ENCODE measurements at regions not wholly inside any gene's neighbourhood (a gene's known extent, or its start where the extent isn't known, plus 50 kb on each side); places are given as distances from the start of the nearest gene placed in this dataset.

DNA sequence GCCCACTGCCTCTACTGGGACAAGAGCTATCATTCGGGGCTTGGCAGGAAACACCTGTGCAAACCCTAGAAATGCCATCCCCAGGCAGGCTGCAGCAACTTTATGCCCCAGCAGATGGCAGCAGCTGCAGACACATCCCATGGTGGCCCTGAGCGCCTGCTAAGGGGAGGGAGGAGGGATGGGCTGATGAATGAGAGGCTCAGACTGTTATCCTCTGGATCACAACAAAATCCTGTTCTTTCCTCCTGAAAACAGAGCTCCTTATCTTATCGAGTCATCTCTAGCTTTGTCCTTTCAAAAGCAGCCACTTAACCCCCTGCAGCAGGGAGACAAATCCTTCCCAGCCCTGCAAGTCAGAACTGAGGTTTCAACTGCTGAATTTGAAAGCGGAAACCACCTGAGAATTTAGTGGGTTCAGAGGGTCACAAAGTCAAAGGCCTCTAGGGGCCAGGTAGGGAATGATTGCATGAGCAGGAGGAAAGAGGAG is 90.6 kb upstream of the PROK2 start:
- BruUV-seq (replicated peaks) = no TSS peak
- H3K79me1 ChIP-seq (ENCODE audit: low read depth in 1 of 2, low read length in 2 of 2) = no peaks in the 10 kb centered on the region
- no peak overlapping the region for H4K5ac ChIP-seq (ENCODE audit: low read depth, low read length)
- H3K27me3 ChIP-seq (ENCODE audit: control insufficient read depth, insufficient read depth, low read length) = peaks cover 6% of the 10 kb centered on the region
- H3K56ac ChIP-seq (ENCODE audit: extremely low read depth, insufficient read depth, low read length) = no peak overlapping the region
- no peak overlapping the region for H3K14ac ChIP-seq (replicated peaks; ENCODE audit: low read depth, low read length)
- ChIA-PET POLR2A (ENCODE audit: unreplicated experiment) (no interaction called here), CTCF (interaction anchor here (0.5 to 2.5 kb wide), 12 partner anchors 16 to 1244 kb away, joined by 3 to 14 read pairs (median 4); no protein-coding TSS in a partner anchor)
- no peaks in the 10 kb centered on the region for H3K9me1 ChIP-seq (ENCODE audit: insufficient read depth, low read length)
- H4K20me1 ChIP-seq (ENCODE audit: insufficient read depth, low read length) = no peaks in the 10 kb centered on the region
- no peaks in the 10 kb centered on the region for H3K36me3 ChIP-seq (ENCODE audit: control insufficient read depth, insufficient read depth, low read length)
- 30% methylated on average over 2 of the region's 4 CpGs; no CpG with 5 or more reads in 1 of the 2 experiments for WGBS, 2 experiments (ENCODE audit: extremely low coverage in 2 of 2, insufficient read length in 1 of 2)
- H4K8ac ChIP-seq (ENCODE audit: low read depth in 2 of 2, low read length in 2 of 2) = no peak overlapping the region
- no peak overlapping the region for H2AK9ac ChIP-seq (replicated peaks; ENCODE audit: low read depth, low read length, poor library complexity)
- H2AFZ ChIP-seq (replicated peaks; ENCODE audit: low read length, poor library complexity) = no peak overlapping the region
- no peak overlapping the region for H2BK5ac ChIP-seq (ENCODE audit: low read depth, low read length, poor library complexity, severe bottlenecking)
- H3K9ac ChIP-seq (ENCODE audit: low read depth, low read length) = no peak overlapping the region
- dilution Hi-C loops (cut with HindIII; ENCODE audit: low sequenced_read_pairs, unreplicated experiment) = no loop called here
- H3K4me2 ChIP-seq (ENCODE audit: low read depth, low read length) = no peak overlapping the region
- no peak overlapping the region for H2BK20ac ChIP-seq (ENCODE audit: low read depth, low read length)
- H4K91ac ChIP-seq (ENCODE audit: insufficient read depth, low read depth, low read length) = no peak overlapping the region
- H3K9me3 ChIP-seq (ENCODE audit: control insufficient read depth, insufficient read depth, low read length) = no peaks in the 10 kb centered on the region
- H3K4ac ChIP-seq (ENCODE audit: low read depth, low read length) = no peak overlapping the region
- intact Hi-C loops (cut with micrococcal nuclease) = loop anchor here (1.0 to 5.0 kb wide), 5 partner anchors 390 to 1211 kb away; partner anchors contain the start of gene RYBP
- H2BK120ac ChIP-seq (ENCODE audit: low read depth, low read length) = no peak overlapping the region
- no peak overlapping the region for H3K23ac ChIP-seq (ENCODE audit: low read depth, low read length)
- no peak overlapping the region for H3K4me3 ChIP-seq (ENCODE audit: insufficient read depth, low read depth, low read length)
- H2AK5ac ChIP-seq (ENCODE audit: low read depth, low read length) = no peak overlapping the region
- DNase-seq (peak; percentile 53), ATAC-seq (ENCODE audit: low read depth) (peak; percentile 99)
- TF ChIP-seq RAD21 (IDR thresholded peaks at IDR 0.05; ENCODE audit: low read length) (peak; percentile 84), NFE2L2 (IDR thresholded peaks at IDR 0.05; ENCODE audit: low read depth, low read length) (no peak), POLR2A (IDR thresholded peaks at IDR 0.05; ENCODE audit: low read depth, low read length) (0 out of 2 replicates have a peak, but pooled peaks have one; percentile 27), MAZ (IDR thresholded peaks at IDR 0.05; ENCODE audit: borderline replicate concordance, low read depth, low read length) (peak; percentile 88), SMC3 (IDR thresholded peaks at IDR 0.05; ENCODE audit: low read depth, low read length) (peak; percentile 88)
- TF ChIP-seq, protein P1, sequence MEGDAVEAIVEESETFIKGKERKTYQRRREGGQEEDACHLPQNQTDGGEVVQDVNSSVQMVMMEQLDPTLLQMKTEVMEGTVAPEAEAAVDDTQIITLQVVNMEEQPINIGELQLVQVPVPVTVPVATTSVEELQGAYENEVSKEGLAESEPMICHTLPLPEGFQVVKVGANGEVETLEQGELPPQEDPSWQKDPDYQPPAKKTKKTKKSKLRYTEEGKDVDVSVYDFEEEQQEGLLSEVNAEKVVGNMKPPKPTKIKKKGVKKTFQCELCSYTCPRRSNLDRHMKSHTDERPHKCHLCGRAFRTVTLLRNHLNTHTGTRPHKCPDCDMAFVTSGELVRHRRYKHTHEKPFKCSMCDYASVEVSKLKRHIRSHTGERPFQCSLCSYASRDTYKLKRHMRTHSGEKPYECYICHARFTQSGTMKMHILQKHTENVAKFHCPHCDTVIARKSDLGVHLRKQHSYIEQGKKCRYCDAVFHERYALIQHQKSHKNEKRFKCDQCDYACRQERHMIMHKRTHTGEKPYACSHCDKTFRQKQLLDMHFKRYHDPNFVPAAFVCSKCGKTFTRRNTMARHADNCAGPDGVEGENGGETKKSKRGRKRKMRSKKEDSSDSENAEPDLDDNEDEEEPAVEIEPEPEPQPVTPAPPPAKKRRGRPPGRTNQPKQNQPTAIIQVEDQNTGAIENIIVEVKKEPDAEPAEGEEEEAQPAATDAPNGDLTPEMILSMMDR (conservative IDR thresholded peaks at IDR 0.05; ENCODE audit: low read depth, low read length) = peak; percentile 81
- in situ Hi-C loops (cut with MboI; ENCODE audit: low sequenced_read_pairs) = loop anchor here (25.0 kb wide), 1 partner anchor 1212 kb away; no protein-coding TSS in a partner anchor
- no peak overlapping the region for H3K27ac ChIP-seq (ENCODE audit: insufficient read depth, low read length)
- no peaks in the 10 kb centered on the region for H3K4me1 ChIP-seq (ENCODE audit: control insufficient read depth, insufficient read depth, low read length)
- H2BK15ac ChIP-seq (ENCODE audit: low read depth, low read length) = no peak overlapping the region
- no peak overlapping the region for H3K18ac ChIP-seq (ENCODE audit: low read depth, low read length)

Data from IMR-90 (cell line).